ENCODE measurements at regions not wholly inside any gene's neighbourhood (a gene's known extent, or its start where the extent isn't known, plus 50 kb on each side); places are given as distances from the start of the nearest gene placed in this dataset.

DNA sequence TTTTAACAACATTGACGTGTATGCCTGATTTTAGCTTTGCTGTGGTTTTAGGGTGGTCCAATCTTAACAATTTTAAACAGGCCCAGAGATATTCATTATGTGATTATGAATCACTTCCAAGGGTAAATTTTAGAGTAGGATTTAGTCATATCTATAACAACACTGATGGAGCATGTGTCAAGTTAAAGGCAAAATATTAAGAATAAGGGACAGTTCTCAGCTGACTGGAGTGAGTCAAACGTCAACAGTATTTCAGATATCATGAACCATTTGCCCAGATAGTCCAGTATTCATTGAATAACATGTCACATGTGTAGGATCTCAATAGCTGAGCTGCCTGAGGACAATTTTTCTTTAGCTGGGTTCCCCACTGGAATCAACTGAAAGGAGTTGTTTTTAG, 61.3 kb upstream of the VCX2 start:
- DNase-seq (ENCODE audit: low read depth): no peak

DNA sequence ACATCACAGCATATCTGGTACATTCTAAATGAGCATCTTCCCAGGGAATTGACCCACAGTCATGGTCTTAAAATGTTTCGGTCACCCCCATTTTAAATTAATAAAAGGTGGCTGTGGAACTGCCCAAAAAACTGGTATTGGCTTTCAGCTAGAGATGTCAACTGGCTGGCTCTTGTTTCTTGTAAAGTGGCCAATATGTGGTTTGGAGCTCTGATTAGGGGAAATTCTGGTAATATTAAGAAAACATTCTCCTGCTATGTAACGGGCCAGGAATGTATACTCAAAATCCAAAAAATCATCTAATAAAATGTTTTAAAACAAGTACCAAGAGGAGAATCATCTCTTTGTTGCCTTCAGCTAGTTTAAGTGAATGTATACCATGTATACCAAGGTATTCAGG, 62.0 kb upstream of the VCX2 start:
- no peak for DNase-seq (ENCODE audit: low read depth)

DNA sequence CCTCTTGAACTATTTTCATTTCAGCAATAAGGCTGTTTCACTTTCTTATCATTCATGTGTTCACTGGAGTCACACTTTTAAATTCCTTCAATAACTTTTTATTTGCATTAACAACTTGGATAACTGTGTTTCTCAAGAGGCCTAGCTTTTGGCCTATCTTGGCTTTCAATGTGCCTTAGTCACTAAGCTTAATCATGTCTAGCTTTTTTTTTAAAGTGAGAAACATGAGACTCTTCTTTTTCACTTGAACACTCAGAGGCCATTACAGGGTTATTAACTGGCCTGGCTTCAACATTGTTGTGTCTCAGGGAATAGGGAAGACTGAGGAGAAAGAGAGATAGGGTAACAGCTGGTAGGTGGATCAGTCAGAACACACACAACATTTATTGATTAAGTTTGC, 64.0 kb upstream of the VCX2 start:
- no peak for DNase-seq (ENCODE audit: low read depth)

DNA sequence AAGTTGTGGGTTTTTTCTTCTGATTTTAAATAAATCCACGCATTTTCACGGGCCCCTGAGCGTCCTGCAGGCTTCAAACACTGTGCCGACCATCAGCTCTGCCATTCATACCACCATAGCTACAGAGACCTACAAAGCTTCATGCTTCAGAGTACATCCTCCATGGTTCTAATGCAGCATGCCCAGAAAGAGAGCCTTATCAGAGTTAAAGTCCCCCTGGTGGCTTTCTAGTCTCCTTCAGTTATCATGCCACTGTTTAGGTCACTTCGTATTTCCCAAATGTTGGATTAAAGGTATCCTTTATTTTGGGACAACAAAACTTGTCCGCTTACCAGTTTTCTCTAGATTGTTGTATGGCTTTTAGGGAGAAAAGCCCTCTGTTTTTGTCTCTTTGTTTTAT, 66.7 kb upstream of the VCX2 start:
- DNase-seq (ENCODE audit: low read depth): no peak

DNA sequence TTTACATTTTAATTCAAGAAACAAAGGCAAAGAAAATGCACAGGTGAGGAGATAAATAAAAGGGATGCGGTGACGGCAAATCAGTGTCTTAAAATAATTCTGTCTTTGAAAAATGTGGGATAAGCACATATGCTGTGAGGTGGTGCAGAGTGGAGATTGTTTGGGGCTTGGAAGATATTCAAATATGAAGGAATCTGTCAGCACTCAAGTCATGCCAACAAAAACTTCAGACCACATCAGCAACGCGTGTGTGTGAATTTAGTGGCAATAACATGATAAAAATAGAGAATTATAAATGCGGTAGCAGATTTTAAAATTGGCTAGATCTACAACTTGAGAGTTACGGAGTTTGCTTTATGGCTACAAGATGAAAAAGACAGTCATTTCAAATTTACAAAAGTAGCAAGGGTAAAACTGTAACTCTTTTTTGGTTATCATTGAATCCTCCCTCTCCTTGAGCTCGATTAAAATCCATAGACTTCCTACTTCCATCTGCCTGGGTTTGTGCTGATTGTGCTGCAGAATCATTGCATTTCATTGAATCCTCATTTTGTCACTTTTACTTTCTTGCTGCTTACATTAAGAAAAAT, 71.5 kb upstream of the VCX2 start:
- no peak for DNase-seq (ENCODE audit: low read depth)

DNA sequence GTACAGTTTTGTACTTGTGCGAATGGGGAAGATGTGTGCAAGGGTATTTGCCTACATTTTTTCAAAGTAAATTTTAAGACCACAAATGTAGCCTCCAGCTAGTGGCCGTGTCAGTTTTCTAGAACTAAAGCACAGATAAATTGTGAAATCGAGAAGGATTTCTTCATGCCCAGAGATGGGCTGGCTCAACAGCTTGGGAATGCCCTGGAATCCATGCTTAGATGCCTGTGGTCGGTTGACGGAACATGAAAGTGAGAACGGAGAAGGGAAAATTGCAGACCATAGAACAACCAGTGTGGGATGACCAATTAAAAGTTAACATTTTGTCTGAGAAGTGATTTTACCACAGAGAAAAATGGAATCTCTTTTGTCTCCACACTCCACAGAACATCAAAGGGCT, 73.2 kb upstream of the VCX2 start:
- peak; percentile 0 for DNase-seq (ENCODE audit: low read depth)

DNA sequence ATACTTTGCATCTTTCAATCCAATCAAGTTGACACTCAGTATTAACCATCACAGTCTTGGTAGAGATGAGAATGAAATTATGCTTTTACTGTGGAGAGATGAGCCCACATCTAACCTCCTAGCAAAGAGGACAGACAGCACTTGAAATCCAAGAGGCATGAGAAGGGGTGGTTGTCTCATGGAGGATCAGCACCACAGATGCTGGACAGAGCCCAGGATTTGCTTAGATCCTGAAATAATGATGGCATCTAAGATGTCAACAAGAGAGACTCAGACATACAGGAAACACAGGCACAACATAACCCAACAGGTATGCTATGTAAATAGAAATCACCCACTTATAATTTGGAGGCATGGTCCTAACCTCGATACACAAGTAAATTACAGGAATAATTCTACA, 74.3 kb upstream of the VCX2 start:
- DNase-seq (ENCODE audit: low read depth): no peak

DNA sequence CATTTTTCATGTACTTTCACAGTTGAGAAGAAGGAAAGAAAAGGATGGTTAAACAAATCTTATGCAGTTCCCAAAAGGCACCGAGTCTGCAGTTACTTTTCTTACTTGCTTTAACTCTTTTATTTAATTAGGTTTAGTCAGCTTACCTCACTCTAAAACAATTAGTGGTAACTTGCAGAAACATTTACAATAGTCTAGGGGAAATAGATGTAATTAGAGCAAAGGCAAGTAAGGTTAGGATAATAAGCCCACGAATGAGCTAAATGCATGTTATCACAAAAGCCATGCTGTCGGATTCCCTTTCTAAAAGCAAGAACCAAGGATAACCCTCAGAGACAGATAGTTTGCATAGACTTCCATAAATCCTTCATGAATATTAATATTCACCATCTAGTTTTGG, 82.0 kb upstream of the VCX2 start:
- no peak for DNase-seq (ENCODE audit: low read depth)

DNA sequence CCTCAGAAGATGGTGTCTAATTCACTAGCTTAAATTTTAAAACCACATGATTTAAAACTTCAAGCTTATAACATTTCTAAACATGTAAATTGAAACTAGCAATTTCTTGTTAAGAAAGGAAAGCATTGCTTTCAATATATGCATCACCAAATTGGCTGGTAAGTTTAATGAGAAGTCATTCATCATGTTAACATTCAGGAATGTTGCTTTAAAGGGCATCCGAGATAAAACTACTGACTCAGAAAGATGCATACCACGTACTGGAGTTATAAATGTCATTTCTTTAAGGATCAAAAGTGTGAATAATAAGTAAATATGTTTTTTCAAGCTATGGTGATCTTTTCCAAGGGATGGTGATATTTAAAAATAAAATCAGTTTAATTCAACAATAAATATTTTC, 83.3 kb upstream of the VCX2 start:
- DNase-seq (ENCODE audit: low read depth): peak; percentile 11

DNA sequence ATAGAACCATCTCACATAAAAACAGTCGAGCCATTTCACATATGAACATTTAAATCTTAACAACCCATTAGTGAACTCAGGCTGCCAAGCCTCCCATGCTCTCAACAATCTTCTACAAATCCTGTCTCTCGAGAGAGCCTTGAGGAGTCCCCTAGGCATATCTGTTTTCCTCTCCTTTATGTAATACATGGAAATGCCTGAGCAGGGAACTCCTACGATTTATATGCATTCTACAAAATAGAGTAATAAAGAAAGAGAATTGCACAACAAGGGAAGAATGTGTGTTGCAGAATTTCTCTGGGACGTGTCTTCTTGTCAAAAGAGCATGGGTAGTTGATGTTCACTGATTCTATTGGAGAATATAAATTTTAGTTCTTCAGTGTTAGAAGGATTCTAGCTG, 101.8 kb upstream of the VCX2 start:
- no peak for DNase-seq (ENCODE audit: low read depth)

DNA sequence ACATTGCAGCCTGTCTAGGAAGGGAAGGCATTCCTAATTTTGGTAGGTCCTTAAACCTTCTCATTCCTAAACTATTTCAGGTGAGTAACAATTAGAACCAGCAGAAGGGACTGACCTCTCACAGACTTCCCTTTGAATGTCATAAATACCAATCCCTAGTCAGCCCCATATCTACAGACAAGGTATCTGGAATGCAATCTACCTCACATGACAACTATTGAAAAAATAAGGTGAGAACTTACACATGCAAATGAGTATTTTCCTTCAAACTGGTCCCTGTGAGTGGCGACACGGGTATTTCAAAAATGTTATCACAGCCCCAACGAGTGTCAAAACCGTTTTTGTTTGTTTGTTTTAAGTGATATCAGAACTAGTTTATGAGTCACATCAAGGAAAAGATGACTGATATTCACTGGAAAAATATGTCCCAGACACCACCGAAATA, 102.4 kb upstream of the VCX2 start:
- peak; percentile 7 for DNase-seq (ENCODE audit: low read depth)

DNA sequence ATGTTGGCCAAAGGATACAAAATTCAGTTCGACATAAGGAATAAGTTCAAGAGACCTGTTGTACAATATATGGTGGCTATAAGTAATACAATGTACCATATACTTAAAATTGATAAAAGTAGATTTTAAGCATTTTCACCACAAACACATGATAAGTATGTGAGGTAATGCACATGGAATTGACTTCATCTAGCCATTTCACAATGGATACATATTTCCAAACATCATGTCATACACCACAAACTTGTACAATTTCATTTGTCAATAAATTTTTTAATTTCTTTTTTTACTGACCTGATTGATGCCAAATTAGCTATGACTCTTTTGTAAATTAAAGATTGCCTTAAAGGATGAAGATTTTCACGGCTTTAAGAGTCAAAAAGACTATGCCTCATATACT, 103.1 kb upstream of the VCX2 start:
- no peak for DNase-seq (ENCODE audit: low read depth)

DNA sequence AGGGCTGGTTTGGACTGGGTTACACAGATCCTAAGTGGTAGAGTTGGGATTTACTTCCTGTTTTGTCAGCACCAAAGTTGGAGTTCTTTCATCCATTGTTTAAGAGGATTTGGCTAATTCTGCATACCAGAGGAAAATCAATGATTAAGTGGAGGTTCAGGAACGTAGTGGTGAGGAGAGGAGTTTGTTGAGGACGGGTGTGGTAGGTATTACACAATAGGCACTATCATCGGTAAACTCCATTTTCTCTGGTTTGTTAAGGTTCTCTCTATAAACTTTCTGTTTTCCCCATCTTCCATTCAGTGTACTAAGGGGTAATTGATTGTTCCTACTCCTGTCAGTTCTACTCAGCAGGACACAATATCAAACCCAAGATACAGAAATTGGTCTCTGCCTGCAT, 107.5 kb upstream of the VCX2 start:
- no peak for DNase-seq (ENCODE audit: low read depth)

DNA sequence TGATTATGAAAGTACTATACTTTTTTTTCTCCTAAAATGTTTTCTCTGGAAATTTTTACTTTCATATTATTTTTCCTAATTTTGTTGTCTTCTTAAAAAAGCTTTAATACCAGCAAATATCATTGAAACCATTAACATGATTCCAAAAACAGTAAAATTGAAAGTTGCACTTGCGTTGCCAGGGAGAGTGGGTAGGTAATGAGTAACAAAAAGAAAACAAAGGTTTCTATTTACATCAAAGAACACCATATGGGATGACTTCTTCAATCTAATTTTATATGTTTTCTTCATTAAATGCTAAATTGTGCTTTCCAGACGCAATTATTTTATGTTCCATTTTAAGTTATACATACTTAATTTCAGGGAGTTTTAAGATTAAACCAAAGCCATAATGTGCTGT, 108.3 kb upstream of the VCX2 start:
- DNase-seq (ENCODE audit: low read depth): no peak

DNA sequence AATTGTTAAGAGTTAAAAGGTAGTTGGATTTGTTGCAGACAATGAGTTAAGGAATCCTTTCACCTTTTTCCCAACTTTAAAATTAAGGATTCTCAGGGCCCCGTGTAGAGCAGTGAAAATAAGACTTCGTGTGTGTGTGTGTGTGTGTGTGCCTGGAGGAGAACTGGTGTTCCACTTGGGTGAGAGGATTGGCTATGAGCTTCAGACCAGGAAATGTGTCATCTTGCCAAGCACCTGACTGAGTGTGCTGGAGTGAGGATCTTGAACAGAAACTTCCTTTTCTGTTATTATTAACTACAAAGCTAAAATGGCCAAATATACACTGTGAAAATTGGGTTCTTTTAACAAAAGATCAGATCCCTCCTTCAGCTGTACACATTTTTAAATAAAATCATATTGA, 113.1 kb upstream of the VCX2 start:
- DNase-seq (ENCODE audit: low read depth): no peak

DNA sequence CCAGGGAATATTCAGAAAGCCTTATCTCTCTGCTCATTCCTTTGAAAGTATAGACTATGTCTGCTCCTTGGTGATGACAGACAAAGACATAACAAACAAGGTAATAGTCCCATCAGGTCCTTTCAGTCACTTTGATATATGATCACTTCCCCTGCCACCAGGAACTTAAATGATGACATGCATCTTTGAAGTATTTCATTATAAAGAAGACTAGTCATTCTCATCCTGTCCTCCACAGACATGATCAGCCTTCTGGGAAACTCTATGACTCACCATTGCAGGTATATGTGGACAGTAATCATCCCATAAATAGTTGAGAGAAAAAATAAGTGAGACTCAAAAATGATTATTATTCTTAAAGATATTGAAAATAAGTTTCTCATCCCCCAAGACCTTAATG, 117.5 kb upstream of the VCX2 start:
- no peak for DNase-seq (ENCODE audit: low read depth)

DNA sequence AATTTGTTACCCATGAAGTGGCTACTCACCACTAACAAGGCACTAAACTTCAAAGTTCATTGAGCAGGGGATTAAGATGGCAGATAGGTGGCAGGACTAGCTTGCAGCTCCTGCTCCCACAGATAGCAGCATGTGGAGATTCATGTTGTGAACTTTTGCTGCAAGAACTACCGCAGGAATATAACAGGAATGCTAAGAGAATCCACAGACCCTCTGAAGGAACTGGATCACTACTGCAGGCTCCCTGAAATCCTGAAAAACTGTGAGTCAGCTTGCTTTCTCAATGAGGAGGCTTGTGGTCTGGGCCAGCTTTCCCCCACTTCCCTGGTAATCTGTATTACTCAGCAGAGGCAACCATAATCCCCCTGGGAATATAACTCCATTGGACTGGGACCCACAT, 118.5 kb upstream of the VCX2 start:
- DNase-seq (ENCODE audit: low read depth): no peak

DNA sequence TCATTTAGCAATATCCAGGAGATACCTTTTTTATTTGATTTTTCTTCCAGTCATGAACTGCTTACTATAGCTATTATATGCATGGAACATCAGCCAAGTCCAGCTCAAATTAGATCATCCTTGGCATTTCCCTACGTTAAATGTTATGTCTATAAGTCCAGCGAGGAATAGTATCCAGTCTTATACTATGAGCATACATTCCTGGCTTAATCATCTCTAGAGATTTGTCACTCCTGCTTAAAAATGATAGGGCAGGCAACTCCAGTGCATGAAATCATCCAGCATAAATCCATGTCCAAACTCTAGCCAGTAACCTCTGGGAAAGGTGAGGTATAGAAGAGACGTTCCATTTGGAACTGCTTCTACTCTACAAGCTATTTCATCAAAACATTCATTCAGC, 126.7 kb upstream of the VCX2 start:
- no peak for DNase-seq (ENCODE audit: low read depth)

DNA sequence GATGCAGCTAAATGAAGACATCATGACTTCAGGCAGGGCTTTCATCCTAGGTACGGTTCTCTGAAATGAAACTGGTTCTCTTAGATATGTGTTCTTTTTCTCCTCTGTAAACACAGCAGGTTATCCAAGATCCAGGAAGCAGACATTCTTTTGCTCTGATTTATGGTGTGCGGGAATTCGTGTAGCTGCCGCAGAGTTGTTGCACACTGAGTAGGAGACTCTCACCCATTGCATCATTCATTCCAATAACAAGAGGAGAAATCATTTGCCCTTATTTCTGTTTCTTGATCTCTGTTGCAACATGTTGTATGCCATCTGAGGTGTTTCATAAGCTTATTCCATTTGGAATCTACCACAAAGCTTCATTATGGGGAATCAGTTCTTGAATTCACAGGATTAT, 133.6 kb upstream of the VCX2 start:
- DNase-seq (ENCODE audit: low read depth): no peak

DNA sequence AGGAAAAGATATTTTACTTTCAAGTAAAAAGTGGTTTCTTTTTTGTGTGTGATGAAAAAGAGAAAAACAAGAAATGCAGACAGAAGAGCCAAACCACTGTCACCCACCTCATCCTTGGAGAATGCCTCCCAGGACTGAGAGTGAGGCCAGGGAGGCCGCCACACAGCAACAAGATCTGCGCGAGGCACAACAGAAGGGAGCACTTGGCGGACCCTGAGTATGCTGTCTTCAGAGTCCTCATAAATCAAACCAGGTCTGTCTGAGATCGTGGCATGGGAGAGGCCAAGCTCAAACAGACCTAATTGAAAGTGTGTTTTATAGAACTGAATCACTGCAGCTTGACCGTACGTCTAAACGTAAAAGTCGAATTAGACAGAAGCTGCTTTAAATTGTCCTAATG, 134.3 kb upstream of the VCX2 start:
- DNase-seq (ENCODE audit: low read depth): peak; percentile 1

DNA sequence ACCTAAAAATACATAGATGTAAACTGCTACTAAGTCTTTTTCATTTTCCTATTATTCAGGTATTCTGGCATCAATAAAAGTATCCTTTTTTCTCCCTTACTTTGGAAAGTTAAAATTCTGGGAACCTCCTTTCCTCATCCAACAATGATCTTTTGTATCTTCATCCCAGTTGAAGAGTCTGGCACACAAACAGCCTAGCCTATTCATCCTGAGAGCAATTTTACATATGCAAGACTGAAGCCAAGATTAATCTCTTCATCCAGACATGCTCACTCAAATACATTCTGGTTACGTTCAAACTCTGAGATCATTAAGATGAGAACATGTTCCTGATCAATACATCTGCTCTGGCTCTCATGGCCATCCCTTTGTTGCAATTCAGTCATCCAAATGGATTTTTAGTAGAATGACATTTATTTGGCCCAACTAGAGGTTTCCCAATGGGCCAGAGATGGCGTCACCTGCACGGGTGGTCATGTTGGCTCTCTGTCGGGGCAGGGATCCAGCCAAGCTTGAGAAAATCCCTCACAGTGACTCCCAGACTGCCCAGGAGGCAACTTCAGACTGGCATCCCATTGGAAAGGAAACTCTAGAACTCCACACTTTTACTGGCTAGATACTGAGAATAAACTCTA, 135.3 kb upstream of the VCX2 start:
- DNase-seq (ENCODE audit: low read depth): no peak

DNA sequence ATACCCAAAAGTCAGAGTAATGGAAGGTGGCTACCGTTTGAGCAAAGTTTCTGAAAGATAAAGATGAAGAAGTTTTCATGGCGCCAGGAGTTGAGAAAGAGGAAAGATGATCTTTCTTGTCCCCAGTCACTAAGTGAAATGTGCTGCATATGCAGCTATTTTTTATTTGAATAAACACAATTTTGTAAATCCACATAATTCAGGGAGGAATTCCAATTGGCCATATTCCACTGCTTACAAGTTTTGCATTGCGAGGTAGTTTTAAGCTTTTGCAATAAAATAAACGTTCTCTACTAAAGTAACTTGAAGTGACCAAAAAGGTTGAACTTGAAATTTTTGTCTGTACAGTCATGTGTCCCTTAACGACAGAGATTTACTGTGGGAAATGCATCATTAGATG, 139.3 kb upstream of the VCX2 start:
- DNase-seq (ENCODE audit: low read depth): no peak

DNA sequence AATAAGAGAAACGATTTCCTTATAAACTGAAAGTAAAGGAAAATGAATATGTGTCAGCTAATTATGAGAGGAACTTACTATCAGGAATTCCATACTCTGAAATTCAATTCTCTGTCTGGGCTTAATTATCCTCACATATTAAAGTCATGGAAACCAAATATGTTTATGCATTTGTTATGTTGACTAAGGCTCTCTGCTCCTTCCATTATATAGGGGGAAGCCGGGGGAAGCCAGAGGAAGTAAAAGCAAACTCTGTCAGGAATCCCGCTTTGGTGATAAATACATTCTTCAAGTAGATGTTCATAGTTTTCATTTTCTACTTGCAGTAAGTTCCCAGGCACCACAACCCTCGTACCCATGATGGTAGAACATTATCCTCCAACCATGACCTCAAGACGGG, 142.8 kb upstream of the VCX2 start:
- no peak for DNase-seq (ENCODE audit: low read depth)

DNA sequence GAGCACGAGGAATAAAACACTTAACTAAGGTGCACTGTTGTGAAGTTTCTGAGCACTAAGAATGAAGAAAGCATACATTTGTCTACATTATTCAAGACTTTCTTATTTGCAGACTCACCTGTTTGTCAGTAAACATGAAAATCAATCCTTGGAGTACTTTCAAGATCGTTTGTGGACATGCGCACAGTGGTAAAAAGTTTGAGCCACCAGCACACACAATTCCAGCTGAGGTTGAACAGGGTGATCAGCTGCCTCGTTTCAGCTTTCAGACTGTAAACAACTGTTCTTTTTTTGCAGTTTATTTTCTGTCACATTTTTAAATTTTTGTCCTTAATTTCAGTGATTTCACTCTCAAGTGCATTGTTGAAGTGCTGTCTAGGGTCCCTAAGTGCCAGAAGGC, 143.8 kb upstream of the VCX2 start:
- no peak for DNase-seq (ENCODE audit: low read depth)

Measured in M059J (cell line).